HL-60 (cell line): ENCODE measurements at regions not wholly inside any gene's neighbourhood (a gene's known extent, or its start where the extent isn't known, plus 50 kb on each side); places are given as distances from the start of the nearest gene placed in this dataset.

ENCODE experiments used
- DNase-seq, 2 experiments: peaks; one replicate each; pipeline ENCODE4 v3.0.0-alpha.2; 2010 to 2020; ENCODE audit warnings: low read depth in 1 of 2, low spot score in 1 of 2
- H3K27ac ChIP-seq: fragments of 250-450 bp; sonication (Bioruptor Pico); replicated peaks from 2 replicates; pipeline ENCODE4 v1.5.1; 2020; ENCODE audit warnings: mild to moderate bottlenecking, moderate library complexity
- H3K27me3 ChIP-seq: fragments of 250-450 bp; sonication (Bioruptor Pico); 2 replicates; pipeline ENCODE4 v1.5.1; 2021; ENCODE audit warnings: mild to moderate bottlenecking, moderate library complexity; ENCODE audit not compliant: insufficient read depth, poor library complexity, severe bottlenecking
- H3K4me3 ChIP-seq: replicated peaks from 2 replicates; pipeline ENCODE4 v1.5.1; 2011; ENCODE audit warnings: mild to moderate bottlenecking, control low read depth, low read length; ENCODE audit not compliant: insufficient read depth
- GABPA ChIP-seq: IDR thresholded peaks from 2 replicates; pipeline ENCODE4 v1.6.1; 2012; ENCODE audit warnings: low read depth
- POLR2AphosphoS5 ChIP-seq: IDR thresholded peaks from 2 replicates; pipeline ENCODE4 v1.6.1; 2012; ENCODE audit warnings: low read depth
- SPI1 ChIP-seq: IDR thresholded peaks from 2 replicates; pipeline ENCODE4 v1.6.1; 2012; ENCODE audit warnings: low read depth, mild to moderate bottlenecking, borderline replicate concordance
- TF ChIP-seq, protein P1 (sequence below): IDR thresholded peaks from 2 replicates; pipeline ENCODE4 v1.6.1; 2012; ENCODE audit warnings: low read depth; ENCODE audit not compliant: insufficient replicate concordance
- TF ChIP-seq, protein P2 (sequence below): IDR thresholded peaks from one replicate; pipeline ENCODE4 v1.5.1; 2011; ENCODE audit warnings: low read length, control low read depth, inconsistent platforms; ENCODE audit not compliant: insufficient read depth

DNA sequence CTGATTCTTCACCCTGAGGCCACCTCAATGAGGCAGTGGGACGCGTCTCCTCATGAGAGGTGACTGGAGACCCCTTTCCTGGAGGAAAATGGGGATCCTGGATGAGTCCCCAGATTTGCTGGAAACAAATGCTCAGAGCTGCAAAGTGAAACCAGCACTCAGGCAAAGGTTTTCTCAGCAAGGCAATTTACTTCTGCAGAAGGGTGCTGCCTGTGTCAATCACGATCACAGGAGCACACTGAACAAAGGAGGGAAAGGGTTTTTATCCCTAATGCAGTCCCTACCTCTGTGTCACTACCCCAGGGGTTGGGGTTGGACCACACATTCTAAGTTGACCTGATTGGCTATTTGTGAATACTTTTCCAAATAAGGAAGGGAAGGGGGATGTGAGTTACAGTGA is 69.9 kb upstream of the CDK20 start:
- TF ChIP-seq GABPA: no peak
- TF ChIP-seq, protein P1, sequence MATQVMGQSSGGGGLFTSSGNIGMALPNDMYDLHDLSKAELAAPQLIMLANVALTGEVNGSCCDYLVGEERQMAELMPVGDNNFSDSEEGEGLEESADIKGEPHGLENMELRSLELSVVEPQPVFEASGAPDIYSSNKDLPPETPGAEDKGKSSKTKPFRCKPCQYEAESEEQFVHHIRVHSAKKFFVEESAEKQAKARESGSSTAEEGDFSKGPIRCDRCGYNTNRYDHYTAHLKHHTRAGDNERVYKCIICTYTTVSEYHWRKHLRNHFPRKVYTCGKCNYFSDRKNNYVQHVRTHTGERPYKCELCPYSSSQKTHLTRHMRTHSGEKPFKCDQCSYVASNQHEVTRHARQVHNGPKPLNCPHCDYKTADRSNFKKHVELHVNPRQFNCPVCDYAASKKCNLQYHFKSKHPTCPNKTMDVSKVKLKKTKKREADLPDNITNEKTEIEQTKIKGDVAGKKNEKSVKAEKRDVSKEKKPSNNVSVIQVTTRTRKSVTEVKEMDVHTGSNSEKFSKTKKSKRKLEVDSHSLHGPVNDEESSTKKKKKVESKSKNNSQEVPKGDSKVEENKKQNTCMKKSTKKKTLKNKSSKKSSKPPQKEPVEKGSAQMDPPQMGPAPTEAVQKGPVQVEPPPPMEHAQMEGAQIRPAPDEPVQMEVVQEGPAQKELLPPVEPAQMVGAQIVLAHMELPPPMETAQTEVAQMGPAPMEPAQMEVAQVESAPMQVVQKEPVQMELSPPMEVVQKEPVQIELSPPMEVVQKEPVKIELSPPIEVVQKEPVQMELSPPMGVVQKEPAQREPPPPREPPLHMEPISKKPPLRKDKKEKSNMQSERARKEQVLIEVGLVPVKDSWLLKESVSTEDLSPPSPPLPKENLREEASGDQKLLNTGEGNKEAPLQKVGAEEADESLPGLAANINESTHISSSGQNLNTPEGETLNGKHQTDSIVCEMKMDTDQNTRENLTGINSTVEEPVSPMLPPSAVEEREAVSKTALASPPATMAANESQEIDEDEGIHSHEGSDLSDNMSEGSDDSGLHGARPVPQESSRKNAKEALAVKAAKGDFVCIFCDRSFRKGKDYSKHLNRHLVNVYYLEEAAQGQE: no peak
- no peak for TF ChIP-seq SPI1
- TF ChIP-seq POLR2AphosphoS5: no peak
- TF ChIP-seq, protein P2, sequence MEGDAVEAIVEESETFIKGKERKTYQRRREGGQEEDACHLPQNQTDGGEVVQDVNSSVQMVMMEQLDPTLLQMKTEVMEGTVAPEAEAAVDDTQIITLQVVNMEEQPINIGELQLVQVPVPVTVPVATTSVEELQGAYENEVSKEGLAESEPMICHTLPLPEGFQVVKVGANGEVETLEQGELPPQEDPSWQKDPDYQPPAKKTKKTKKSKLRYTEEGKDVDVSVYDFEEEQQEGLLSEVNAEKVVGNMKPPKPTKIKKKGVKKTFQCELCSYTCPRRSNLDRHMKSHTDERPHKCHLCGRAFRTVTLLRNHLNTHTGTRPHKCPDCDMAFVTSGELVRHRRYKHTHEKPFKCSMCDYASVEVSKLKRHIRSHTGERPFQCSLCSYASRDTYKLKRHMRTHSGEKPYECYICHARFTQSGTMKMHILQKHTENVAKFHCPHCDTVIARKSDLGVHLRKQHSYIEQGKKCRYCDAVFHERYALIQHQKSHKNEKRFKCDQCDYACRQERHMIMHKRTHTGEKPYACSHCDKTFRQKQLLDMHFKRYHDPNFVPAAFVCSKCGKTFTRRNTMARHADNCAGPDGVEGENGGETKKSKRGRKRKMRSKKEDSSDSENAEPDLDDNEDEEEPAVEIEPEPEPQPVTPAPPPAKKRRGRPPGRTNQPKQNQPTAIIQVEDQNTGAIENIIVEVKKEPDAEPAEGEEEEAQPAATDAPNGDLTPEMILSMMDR: no peak
- Histone ChIP-seq H3K27ac (no peak overlapping the region), H3K27me3 (no peaks in the 10 kb centered on the region), H3K4me3 (no peak overlapping the region)
- DNase-seq: no peak

DNA sequence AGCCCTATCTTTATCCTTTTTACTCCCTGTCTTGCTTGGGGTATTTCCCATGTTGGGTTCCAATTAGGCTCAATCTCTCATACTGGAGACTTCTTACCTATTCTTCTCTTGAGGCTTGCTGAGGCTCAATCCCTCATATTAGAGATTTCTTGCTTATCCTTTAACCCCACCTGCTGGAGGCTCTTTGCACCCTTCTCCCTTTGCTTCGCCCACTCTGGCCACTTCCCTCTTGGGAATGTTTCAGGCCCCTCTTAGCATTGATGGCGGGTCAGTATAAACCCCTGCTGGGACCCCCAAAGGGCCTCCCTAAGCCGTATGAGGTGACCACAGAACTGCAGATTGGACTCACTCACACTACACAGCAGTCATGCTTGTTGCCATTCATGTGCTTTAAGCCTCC is 69.3 kb upstream of the CDK20 start:
- Histone ChIP-seq H3K27ac (no peak overlapping the region), H3K4me3 (no peak overlapping the region), H3K27me3 (no peaks in the 10 kb centered on the region)
- DNase-seq: no peak
- TF ChIP-seq, protein P2: no peak
- TF ChIP-seq SPI1 (no peak), GABPA (no peak), POLR2AphosphoS5 (no peak)
- TF ChIP-seq, protein P1: no peak

DNA sequence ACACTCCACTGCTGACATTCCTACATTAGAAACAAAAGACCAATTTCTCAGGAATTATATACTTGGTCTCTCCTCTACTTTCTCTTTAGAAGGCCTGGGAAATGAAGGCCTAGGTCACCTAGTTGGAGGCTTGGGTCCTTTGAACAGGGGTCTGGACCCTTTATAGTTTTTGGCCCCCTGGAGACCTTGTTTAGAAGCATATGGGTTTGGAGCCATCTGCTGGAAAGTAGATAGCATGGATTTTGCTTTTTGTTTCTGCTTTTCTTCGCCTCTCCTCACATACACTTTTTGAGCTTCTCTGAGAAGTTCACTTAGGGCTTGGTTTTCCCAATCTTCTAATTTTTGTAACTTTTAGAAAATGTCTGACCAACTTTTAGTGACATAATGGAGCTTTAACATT is 67.1 kb upstream of the CDK20 start:
- DNase-seq: no peak
- TF ChIP-seq GABPA (no peak), POLR2AphosphoS5 (no peak), SPI1 (no peak)
- TF ChIP-seq, protein P2: no peak
- TF ChIP-seq, protein P1: no peak

More for the DNA sequence above, 67.1 kb upstream of the CDK20 start:
- Histone ChIP-seq H3K4me3 (no peak overlapping the region), H3K27me3 (no peaks in the 10 kb centered on the region), H3K27ac (no peak overlapping the region)
